ENCODE measurements at regions not wholly inside any gene's neighbourhood (a gene's known extent, or its start where the extent isn't known, plus 50 kb on each side); places are given as distances from the start of the nearest gene placed in this dataset.

DNA sequence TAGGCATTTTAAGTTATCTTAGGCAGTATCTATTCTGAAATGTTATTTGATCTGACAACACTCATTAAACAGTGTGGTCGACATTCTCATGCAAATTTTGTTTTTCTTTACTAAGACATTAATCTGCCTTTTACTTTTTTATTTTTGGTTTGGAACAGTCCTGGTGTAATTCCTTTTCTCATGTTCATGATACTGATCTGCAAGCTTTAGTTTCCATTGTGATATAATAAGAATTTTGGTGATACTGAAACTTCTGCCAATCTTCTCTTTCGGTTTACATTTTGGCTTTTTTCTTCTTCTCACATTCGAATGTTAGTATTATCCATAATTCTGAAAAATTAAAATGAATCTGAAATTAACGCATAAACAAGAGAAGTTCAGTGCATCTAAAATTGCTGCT lies 281.9 kb upstream of the MTPN start:
- no peak overlapping the region for H3K4me3 ChIP-seq (ENCODE audit: low read length)
- no peak for DNase-seq (ENCODE audit: low read depth)
- TF ChIP-seq, protein P1, sequence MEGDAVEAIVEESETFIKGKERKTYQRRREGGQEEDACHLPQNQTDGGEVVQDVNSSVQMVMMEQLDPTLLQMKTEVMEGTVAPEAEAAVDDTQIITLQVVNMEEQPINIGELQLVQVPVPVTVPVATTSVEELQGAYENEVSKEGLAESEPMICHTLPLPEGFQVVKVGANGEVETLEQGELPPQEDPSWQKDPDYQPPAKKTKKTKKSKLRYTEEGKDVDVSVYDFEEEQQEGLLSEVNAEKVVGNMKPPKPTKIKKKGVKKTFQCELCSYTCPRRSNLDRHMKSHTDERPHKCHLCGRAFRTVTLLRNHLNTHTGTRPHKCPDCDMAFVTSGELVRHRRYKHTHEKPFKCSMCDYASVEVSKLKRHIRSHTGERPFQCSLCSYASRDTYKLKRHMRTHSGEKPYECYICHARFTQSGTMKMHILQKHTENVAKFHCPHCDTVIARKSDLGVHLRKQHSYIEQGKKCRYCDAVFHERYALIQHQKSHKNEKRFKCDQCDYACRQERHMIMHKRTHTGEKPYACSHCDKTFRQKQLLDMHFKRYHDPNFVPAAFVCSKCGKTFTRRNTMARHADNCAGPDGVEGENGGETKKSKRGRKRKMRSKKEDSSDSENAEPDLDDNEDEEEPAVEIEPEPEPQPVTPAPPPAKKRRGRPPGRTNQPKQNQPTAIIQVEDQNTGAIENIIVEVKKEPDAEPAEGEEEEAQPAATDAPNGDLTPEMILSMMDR (conservative IDR thresholded peaks at IDR 0.05; ENCODE audit: low read depth, low read length), result no peak

DNA sequence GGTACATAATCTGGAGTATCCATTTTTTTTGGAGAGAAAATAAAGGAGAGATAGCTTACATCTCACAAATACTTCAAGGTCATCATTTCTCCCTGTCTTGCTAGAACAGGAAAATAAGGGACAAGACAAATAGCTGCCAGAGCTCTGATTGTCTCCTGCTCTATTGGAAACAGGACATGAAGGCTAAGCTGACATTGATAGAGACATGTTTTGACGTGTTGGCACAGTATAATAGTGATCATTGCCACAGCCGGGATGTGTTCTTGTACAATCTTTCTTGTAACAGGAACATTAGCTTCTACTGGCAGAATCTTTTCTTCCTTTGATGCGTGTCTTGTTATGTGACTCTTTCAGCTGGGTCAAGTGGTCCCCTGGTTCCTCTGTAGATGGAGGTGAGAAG lies 279.3 kb upstream of the MTPN start:
- no peak overlapping the region for H3K4me3 ChIP-seq (ENCODE audit: low read length)
- no peak for DNase-seq (ENCODE audit: low read depth)
- TF ChIP-seq, protein P1 (conservative IDR thresholded peaks at IDR 0.05; ENCODE audit: low read depth, low read length), result no peak

DNA sequence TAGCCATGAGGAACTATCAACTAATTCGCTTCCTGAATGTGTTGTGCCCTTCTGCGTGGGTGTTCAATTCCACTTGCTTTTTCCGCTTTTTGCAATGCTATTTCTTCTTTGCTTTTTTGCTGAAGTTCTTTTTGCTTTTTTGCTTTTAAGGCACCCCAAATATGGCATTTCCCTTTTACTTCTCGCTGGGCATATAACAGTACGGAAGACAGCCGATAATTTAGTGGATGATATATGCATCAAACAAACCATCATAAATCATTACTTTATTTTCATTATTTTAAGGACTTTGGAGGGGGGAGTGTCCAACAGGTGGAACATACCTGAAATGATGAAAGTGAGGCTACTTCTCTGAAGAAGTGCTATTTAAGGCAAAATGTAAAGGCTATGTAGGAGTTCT lies 277.0 kb upstream of the MTPN start:
- no peak overlapping the region for H3K4me3 ChIP-seq (ENCODE audit: low read length)
- DNase-seq (ENCODE audit: low read depth), result no peak
- TF ChIP-seq, protein P1 (conservative IDR thresholded peaks at IDR 0.05; ENCODE audit: low read depth, low read length), result no peak

DNA sequence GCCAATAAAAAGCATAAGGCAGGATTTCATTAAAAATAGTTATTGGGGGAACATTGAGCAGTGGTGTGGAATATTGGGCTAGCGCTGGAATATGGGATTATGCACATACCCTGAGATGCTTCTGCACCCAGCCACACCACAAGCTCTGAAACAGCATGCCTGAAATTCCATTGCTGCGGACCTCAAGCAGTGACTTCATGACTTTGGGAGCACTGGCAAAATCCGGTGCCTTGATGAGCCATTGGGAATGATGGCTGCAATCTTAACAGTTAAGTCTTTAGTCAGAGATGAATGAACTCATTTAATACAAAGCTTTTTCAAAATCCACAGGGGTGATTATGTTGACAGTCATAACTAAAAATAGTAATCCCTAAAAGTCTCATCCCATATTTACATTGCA lies 274.7 kb upstream of the MTPN start:
- TF ChIP-seq, protein P1 (conservative IDR thresholded peaks at IDR 0.05; ENCODE audit: low read depth, low read length), result no peak
- no peak overlapping the region for H3K4me3 ChIP-seq (ENCODE audit: low read length)
- peak; percentile 64 for DNase-seq (ENCODE audit: low read depth)

DNA sequence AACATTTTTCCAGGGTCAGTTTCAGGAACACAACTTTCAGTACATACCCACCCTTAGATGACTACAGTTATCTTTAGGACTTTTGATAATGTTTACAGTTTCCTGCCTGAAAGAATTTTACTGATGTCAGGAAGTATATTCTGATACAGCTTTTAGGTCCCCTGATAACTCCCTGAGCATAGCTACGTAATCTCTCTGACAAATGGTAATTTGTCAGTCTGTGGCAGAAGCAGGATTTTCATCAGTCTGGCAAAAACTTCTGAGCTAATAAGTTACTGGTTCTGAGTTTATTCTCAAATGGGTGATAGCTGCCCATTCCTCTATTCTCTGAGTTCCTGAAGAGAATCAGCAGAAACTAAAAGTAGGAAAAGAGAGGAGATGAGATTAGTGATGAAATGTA lies 270.1 kb upstream of the MTPN start:
- no peak for DNase-seq (ENCODE audit: low read depth)
- TF ChIP-seq, protein P1 (conservative IDR thresholded peaks at IDR 0.05; ENCODE audit: low read depth, low read length), result no peak
- H3K4me3 ChIP-seq (ENCODE audit: low read length), result no peak overlapping the region

DNA sequence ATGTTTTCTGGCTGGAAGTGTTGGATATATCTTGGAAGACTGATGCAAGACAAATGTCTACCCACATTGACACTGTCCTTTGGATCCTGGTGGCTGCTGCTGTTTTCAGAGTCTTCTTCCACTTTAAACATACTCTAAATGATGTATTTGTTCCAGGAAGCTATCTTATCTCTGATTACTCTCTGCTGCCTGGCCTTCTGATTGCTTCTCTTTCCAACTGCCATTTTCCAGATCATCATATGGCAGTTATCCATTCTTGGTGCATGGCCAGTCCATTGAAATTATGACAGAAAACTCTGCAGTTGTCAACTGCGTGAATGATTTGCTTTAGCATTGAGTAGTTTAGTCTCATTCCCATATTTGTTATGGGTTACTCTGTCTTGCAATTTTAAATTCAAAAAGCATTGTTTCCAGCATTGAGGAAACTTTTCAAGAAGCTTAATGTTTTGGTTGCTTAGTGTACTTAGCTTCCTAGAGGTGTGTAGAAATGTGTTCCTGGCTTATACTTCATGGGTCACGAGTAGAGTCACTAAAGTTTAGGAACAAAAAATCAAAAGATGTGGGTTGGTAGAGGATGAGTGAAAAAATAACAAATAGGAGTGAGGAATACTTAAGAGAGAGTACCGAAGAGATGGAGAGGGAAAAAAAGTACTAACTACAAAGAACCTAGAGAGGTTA lies 268.3 kb upstream of the MTPN start:
- no peak overlapping the region for H3K4me3 ChIP-seq (ENCODE audit: low read length)
- TF ChIP-seq, protein P1 (conservative IDR thresholded peaks at IDR 0.05; ENCODE audit: low read depth, low read length), result no peak
- no peak for DNase-seq (ENCODE audit: low read depth)

DNA sequence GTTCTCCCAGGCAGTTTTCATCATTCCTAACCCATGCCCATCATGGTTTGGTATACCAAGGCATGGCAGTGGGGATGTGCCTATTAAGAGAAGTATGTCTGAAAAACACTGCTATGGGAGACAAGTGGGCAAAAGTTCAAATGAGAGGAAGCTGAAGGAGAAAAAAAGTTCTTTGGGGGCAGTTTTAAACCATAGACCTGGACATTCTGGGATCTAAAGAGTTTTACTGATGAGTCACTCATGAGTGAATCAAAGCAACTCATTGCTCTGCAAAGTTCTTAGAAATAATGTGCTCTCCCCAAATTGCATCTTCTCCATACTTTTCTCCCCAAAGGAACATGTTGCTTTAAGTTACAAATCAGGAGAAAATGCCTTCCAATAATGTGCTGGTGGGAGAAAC lies 256.9 kb upstream of the MTPN start:
- no peak overlapping the region for H3K4me3 ChIP-seq (ENCODE audit: low read length)
- no peak for DNase-seq (ENCODE audit: low read depth)
- TF ChIP-seq, protein P1 (conservative IDR thresholded peaks at IDR 0.05; ENCODE audit: low read depth, low read length), result no peak
